GM19351 (cell line): ENCODE measurements at regions not wholly inside any gene's neighbourhood (a gene's known extent, or its start where the extent isn't known, plus 50 kb on each side); places are given as distances from the start of the nearest gene placed in this dataset.

Experiments
- ATAC-seq: cut with Tn5 transposase; IDR thresholded peaks from one replicate; pipeline ENCODE4 v1.9.1; 2021; ENCODE audit warnings: mild to moderate bottlenecking, moderate library complexity; ENCODE audit not compliant: unreplicated experiment

DNA sequence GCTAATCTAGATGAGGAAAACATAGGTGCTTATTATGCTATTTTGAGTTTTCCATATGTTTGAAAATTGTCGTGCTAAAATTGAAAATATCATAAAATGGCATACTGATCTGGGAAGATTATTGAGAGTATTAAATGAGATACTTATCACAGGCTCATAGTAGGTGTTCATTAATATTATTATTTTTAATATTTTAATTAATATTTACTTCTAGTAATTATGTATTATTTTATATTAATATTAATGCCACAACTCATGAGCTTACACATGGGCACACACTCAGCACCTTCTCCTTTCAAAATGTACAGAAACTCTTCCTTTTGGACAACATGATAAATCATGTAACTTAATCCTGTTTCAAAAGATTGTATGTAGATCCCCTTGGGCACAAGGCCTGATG is 223.6 kb downstream of the RAB28 start:
- ATAC-seq = no peak

DNA sequence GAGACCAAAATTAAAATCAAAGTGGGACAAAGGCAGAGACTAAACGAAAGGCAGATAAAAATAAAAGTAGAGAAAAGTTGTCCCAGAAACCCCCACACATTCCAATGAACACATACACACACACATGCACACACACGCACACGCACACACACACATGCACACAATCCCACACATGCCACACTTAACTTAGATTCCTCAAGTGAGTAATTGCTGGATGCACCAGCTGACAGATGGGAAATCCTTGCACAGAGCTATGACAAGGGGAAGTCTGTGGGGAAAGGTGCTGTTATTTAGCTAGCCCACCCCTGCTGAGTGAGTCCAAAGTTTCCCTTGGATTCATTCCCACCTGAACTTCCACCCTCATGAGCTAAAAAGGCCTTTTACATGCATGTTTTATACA is 233.9 kb downstream of the RAB28 start:
- ATAC-seq = no peak

DNA sequence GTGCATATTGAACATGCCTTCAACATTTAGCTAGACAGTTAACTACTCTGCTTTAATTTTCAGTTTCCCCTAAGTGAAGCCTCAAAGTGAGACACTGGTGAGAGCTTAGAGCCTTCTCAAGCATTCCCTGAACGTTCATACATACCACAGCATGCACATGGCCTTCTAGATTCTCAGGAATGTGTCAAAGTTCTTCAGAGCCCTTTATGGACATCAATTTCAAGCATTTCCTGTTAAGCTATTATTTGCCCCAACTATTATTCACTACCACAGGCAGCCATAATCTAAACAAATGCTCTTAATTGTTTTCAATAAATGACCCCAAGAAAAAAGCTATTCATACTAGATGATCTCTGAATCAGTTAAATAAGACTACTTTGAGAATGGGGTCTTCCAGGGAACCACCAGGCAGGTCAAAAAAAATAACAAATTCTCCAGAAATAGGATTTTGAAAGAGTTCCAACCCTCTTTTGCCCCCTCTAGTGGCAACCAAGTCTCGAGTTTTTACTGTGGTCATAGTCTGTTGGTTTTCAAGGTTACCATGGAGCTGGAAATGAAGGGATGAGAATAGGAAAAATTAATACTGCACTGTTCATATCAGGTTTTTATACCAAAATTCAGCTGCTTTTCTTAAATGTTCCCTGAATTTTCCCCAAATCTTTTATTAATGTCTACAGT is 235.4 kb downstream of the RAB28 start:
- no peak for ATAC-seq

DNA sequence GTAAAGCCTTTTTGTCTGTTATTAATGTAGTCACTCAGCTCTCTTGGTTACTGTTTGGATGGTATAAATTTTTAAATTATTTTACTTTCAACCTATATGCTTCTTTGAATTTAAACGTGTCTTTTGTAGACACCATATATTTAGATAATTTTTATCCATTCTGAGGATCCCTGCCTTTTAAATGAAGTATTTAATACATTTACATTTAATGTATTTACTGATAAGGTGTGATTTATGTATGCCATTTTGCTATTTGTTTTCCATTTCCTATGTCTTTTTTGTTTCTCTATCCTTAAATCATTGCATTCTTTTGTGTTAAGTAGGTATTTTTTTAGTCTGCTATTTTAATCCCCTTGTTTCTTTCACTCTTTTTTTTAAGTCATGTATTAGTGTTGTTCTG is 238.0 kb downstream of the RAB28 start:
- no peak for ATAC-seq

DNA sequence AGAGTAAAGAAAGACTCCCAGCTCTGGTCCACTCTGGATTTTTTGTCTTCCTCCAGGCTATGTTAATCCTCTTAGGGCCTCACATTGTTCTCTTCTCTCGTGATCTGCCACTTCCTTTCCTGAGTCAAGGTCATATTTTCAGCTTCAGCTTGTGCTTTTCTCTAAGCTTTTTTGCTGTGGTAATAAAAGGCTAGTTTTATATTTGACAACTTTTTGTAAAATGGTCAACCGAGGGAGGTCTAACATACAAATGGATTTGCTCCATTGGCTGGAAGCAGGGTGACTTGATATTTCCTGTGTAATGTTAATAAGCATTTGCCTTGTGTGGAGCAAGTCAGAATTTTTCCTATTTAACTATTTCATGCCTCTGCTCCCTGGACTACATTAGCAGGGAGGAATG is 239.7 kb downstream of the RAB28 start:
- ATAC-seq = no peak

DNA sequence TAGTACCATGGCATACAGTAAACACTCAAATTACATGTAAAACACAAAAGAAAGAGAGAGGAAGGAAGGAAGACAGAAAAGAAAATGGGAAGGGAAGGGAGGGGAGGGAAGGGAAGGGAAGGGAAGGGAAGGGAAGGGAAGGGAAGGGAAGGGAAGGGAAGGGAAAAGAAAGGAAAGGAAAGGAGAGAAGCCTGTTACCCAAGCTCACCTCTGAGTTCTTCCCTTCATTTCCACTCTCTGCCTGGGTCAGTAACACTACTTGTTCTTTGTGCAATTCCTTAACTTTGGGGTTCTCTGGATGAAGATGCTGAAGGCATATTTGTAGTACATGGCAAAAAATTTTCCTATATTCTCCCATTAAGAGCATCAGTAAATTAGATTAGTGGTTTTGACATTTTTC is 241.0 kb downstream of the RAB28 start:
- no peak for ATAC-seq

DNA sequence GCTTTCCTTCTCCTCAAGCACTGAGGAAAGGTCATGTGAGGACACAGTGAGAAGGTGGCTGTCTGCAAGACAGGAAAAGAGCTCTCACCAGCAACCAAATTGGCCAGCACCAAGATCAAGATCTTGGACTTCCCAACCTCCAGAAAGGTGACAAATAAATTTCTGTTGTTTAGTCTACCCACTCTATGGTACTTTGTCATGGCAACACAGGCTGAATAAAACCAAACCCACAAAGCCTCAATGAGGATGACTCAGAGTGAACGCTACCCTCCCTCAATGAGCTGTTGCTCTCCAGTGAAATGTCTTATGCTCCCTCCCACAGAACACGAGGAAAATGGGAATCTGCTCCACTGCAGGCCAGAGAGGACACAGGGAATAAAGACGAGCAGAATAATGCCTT is 244.1 kb downstream of the RAB28 start:
- no peak for ATAC-seq

DNA sequence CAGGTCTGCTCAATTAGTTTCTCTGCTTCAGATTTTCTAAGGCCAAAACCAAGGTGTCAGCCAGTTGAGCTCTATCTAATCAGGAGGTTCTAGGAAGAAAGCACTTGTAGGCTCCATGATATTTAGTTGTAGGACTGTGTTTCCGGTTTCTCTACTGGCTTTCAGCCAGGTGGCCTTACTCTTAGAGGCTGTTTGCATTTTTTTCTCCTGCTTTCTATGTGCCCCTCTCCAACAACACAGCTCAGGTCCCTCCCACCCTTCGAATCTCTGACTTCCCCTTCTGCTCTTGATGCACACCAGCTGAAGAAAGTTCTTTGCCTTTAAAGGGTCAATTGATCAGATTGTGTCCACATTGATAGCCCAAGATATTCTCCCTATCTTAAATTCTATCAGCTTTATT is 245.2 kb downstream of the RAB28 start:
- ATAC-seq = no peak

DNA sequence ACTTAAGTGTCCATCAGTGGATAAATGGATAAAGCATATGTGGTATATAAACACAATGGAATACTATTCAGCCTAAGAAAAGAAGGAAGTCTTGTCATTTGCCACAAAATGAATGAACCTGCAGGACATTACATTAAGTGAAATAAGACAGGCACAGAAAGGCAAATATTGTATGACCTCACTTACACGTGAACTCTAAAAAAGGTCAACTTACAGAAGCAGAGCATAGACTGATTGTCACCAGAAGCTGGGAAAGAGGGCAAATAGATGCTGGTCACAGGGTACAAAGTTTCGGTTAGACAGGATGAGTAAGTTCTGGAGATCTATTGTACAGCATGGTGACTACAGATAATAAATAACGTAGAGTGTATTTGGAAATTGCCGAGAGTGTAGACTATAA is 247.7 kb downstream of the RAB28 start:
- no peak for ATAC-seq

DNA sequence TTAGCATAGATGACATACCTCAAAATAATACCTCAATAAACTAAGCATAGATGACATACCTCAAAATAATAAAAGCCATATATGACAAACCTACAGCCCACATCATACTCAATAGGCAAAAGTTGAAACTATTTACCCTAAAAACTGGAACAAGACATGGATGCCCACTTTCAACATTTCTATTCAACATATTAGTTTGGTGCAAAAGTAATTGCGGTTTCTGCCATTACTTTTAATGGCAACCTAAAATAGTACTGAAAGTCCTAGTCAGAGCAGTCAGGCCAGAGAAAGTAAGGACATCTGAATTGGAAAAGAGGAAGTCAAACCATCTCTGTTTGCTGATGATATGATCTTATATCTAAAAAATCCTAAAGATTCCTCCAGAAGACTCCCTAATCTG is 250.4 kb downstream of the RAB28 start:
- no peak for ATAC-seq

DNA sequence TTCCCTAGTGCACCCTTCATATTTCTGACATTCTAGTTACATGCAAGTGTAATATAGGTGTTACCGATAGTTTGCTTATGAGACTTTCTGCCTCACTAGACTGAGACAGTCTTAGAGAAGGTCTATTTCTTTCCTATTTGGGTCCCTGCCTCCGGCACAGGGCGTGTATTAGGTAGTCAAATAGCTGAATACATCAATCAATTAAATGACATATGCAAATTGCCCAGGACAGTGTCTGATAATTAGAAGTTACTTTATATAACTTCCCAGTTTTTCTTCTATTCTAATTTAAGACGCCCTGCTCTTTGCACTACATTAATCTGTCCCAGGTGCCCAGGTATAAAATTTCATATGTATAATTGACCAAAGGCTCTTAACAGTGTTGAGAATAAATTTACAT is 264.2 kb downstream of the RAB28 start:
- no peak for ATAC-seq

DNA sequence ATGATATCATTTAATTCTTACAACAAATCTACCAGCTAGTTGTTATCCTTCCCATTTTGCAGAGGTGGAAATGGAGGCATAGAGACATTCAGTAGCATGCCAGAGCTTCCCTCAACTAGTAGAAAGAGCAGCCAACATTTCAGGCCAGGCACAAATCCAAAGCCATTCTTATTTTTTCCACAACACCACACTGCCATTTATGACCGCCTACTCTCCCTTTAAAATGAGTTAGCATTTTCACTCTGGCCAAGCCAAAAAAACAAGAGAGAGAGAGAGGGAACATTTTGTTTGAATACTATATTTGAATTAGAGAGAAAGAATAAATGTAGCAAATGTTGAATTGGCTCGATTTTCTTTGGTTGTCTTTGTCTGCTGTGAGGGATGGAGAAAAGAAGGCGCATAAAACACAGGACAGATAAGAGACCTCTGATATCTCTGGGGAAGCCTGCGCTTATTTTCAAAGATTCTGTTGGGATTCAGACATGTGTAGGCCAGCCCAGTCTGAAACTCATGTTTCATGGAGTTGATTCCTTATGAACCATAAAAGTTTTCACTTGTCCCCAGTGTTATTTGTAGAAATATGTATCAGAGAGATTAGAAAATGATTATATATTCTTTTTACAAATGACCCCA is 265.7 kb downstream of the RAB28 start:
- ATAC-seq = no peak

DNA sequence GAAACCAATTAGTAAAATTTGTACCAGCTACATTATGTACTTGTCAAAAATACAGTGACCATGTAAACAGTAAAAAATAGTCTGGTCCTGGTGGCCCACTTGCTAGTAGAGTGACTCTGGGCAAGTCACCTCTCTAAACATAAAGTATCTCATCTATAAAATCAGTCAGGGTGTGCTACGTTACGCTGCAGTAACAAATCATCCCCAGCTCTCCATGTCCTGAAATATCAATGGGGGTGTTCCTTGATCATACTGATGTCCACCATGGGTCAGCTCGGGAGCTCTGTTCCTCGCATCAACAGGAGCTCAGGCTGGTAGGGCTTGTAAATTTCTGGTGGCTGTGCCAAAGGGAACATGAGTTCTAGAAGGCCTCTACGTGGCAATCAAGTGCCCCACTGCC is 268.6 kb downstream of the RAB28 start:
- no peak for ATAC-seq

DNA sequence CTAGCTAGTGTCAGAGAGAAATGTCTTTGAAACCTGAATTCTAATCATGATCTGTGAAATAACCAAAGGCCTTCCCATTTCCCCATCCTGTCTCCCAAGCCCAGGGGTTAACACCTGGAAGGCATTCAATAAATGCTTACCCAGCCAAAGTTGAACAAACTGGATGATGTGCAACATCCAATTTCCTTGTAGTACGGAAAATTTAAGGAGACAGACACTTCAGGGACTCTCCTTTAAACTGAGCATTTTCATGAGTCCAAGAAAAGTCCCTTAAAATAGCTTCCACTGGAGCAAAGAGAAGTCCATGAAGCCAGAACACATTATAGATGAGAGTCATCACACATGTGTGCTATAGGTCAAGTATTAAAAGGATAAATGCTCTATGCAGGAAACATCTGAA is 271.2 kb downstream of the RAB28 start:
- ATAC-seq = no peak

DNA sequence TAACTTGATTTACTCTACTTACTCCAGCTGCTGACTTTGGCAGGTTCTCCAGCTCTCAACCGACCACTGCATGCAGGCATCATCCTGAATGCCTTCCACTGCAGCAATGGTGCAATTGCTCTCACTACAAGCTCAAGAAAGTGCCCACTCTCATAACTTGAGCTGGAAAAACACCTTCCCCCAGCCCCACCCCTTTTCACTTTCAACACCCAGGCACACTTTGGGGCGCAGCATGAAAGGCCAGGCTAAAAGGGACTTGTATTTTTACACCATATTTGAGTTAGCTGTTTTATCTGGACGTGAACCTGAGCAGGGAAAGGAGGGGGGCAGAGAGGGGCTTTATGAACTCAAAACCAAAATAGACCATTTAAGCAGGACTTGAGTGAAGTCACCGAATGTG is 274.5 kb downstream of the RAB28 start:
- ATAC-seq = no peak

DNA sequence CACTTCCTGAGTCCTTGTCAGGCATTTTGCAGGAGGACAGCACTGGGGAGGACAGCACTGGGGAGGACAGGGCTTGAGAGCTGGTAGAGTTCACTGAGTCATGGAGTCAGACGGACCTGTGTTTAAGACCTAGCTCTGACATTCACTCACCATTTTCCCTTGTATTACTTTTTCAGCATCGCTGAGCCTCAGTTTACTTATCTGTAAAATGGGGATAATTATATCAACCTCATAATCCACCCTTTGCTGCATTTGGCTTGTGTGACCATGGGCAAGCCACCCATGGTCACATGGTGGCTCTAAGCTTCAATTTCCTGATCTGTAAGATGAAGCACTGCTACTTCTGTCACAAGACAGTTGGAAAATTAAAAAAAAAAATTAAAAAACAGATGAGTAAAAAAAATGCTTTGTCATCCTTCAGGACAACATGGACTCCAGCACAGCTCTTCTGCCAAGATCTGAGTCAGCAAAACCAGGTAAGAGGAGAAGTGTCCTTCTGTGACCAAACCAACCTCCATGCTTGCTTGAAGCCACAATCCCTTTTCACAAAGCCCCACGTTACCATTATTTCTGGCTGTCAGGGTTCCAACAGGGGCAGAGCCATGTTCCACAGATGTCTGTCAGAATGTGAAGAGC is 275.5 kb downstream of the RAB28 start:
- no peak for ATAC-seq

DNA sequence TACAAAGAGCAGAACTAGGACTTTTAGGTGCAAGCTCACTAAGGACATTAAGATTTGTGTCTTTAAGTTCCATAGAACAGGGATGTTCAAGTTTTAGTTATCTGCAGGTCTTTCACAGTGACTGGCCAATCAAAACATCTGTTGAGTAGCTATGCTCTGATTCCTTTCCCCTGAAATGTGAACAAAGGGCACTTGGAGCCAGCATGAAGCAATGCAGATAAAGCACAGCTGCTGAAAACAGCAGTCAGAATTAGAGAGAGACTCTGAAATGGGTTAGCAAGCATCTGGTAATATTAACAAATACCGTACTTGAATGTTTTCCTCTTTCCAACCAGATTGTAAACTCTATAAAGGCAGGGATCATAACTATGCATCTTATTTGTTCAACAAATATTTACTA is 276.9 kb downstream of the RAB28 start:
- no peak for ATAC-seq

DNA sequence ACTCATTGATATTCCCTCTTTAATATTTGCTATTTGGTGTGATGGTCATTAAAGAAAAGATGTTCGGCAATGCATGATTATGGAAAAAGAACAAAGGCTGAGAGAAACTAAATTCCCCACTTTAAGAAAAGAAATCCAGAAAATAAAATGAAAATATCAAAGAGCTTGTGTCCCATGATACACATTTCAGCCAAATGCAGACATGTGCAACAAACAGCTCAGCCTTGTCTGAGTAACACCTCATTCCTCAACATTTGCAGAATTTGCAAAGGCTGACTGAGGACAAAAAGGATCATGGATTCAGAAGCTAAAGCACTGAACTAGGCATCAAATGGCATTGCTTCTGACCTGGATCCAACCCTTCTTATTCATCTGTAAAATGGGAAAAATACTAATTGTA is 281.0 kb downstream of the RAB28 start:
- ATAC-seq = no peak

DNA sequence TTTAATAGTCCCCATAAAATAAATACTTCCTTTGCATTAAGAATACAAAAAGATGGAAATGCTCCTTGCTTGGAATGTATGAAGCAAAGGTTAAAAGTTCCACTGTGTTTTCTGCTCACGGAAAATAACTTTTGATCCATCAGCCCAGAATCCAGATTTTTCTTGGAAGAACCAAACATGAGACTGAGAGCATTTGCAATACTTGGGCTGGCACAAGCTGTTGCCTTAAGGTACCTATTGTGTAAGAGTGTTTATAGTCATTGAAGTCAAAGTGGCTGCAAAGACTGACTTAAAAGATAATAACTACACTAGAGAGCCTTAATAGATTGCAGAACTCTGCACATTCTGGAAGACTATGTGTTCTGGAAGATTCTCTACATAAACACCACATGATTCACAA is 281.4 kb downstream of the RAB28 start:
- ATAC-seq = no peak

DNA sequence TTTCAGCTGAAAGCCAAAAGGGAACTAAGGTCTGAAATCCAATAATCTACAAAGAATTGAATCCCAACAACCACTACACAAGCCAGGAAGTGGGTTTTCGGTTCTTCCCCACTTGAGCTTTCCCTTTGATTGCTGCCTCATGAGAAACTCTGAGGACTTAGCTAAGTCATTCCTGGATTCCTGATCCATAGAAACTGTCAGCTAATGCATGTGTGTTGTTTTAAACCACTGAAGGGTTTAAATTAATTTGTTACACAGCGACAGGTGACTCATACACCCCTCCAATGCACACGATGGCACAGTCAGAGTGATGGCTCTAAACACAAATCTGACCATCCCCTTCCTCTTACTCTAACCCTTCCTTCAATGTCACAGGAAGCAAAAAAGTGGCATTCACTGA is 282.9 kb downstream of the RAB28 start:
- ATAC-seq = no peak

DNA sequence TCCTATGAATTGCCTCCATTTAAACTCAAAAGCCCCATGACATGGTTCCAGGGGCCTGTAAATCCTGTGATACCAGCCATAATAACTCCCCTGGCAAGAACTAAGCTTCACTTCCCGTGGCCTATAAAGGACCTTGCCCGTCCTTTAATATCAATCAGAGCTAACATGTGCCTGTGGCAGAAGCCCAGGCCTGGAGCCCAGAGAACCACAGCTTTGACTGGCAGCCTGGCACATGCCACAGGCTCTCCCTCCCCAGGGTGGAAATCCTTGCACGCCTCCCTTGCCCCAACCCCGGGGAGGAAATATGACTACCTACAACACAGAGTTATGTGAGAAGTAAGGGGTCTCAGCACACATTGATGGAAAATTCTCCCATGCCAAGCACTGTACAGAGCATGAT is 287.4 kb downstream of the RAB28 start:
- ATAC-seq = no peak

DNA sequence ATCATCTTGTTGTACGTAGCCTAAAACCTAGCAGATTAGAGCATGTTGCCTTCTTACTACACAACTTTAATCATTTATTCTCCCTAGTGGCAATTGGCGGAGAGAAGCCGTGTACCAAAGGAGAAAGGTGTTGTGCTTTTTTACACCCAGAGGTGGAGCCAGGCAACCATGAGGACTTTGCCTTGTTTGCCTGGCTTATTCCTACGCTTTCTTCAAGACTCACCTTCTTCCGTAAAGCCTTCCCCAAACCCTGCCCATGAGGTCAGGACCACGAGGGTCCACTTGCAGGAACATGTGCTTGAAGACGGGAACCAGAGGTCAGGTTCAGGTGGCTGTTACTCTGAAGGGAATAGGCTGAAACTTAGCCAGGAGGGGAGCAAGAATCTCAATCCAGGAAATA is 290.5 kb downstream of the RAB28 start:
- no peak for ATAC-seq
